Islet of Langerhans (tissue), 1 donor: ENCODE measurements at regions not wholly inside any gene's neighbourhood (a gene's known extent, or its start where the extent isn't known, plus 50 kb on each side); places are given as distances from the start of the nearest gene placed in this dataset.

Experiments
- FAIRE-seq: peaks from one replicate; lab custom pipeline; 2011; peaks lifted over from hg19 to GRCh38; lab: Jason Lieb, UNC

DNA sequence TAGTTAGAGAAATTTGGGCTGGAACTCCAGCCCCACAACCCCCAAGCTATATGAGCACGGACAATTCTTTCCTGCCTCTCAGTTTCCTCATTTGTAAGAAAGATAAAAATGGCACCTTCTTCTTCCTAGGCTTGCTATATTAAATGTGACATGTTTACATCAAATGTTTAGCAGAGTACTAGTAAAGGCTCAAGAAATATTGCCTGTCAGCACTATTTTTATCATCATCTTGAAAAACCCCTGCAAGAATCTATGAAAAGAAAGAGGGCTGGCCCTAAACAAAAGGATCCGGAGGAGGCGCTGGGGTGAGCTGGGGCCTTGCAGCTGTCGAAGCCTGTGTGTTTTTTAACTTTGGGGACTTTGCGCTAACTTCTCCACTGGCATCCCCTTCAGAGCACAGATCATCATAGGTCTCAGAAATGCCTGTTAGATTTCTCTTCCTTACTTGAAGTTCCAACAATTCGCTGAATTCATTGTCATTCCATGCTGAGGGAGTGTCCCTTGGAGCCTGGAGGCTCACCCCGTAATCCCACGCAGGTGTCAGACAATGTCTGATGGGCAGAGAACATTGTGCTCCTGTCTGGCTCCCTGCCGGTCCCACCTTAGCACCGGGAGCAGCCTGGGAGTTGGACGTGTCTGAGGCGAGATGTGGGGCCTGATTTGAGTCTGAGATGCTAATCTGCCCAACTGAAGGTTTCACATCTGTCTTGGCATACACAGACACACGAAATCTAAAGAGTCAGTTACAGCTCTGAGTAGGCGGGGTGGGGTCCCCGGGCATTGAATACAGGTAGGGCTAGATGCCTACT is 206.8 kb downstream of the NUAK1 start:
- no peak for FAIRE-seq

DNA sequence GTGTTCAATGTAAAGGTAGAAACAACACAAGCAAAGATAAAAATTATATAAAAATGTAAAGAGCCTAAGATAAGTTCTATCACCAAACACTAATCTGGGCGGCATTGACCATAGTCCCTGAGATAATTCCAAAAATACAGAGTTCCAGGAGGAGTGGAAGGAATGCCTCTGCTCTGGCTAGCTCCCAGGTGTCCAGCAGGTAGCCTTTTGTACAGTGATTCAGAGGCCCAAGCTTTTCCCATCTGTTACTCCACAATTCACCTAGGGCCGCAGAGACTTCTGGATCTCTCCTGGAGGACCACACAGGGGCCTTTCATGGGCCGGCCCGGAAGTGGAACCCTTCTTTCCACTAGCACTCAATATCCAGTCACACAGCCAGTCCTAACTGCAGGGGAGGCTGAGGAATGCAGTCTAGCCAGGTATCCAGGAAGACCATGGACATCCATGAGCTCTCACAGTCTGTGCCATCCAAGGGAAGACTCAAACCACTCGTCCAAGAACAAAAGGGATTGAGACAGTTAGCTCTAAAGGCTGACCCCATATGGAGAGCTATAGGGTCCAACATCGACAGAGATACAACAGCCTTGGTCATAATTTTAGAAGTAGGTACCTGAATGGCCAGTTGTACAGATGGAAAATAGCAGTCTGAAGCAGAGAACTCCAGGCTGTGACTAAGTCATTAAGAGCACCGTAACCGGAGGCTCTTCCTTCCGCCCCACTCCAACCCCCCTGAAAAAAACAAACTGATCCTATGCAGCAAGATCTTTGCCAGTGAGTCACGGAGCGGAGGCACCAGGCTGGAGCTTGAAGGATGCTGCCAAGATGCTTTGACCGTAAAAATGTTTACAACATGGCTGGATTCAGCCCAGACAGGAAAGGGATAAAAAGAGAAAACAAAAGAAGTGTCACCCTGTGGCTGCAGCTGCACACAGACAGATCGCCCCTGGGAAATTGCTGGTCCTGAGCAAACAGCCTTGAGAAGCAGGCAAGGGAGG is 204.8 kb downstream of the NUAK1 start:
- FAIRE-seq: no peak

DNA sequence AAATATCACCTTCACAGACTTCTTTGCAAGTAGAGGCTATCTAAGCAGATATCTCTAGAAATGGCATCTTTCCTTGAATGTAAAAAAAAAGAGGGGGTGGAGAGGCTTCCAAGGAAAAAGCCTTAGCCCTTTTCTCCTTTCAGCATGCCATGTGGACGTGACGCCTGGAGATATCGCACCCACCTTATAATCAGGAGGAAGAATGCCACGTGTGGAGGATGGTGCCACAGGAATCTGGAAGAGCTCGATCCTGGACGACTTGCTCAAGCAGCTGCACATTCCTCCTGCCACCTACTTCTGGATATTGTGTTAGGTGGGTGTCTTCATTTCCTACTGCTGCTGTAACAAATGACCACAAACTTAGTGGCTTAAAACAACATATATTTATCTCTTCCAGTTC is 203.6 kb downstream of the NUAK1 start:
- no peak for FAIRE-seq

- FAIRE-seq: no peak
Measured at GRCh38 chr12:105935981-105936380, 202.8 kb downstream of the NUAK1 start.

- no peak for FAIRE-seq
Measured at GRCh38 chr12:105936496-105936895, 202.3 kb downstream of the NUAK1 start.

DNA sequence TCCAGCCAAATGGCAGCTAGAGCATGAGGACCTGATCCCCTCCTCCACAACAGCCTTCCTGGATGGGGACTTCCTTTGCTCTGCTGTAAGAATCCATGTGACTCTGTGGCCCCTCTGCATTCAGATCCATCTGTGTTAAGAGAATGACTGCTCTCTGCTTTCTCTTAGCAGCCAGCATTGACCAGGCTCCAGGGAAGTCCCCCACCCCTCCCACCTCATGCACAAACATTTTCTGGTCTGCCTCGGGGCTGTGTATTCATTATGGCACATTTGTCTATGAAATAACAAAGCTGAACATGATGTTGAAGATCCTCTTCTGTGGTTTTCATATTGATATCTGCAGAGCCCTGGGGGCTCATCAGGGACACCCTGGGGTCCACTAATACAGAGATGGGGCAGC is 201.7 kb downstream of the NUAK1 start:
- no peak for FAIRE-seq

DNA sequence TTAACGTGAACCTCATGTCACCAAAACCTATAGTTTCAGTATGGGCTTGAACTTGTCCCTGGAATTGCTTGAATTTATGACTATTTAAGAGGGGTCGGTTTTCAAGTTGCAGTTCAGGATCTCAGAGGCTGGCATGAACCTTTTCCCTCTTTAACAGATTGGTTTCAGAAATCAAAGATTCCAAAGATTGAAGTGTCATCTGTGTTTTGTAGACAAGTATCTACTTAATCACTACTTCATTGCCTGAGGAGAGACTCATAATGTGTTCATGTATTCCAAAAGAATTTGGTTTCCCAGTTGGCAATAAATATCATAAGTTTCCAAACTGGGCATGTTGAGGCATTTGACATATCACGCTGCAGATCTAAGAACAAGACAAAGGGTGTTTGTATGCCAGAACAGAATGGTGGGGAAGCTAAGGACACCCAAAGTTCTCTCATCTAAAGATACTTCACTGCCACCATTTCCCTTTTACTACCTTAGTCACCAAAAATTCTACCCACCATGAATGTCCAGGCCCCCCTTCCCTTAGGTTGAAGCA is 199.5 kb downstream of the NUAK1 start:
- no peak for FAIRE-seq

DNA sequence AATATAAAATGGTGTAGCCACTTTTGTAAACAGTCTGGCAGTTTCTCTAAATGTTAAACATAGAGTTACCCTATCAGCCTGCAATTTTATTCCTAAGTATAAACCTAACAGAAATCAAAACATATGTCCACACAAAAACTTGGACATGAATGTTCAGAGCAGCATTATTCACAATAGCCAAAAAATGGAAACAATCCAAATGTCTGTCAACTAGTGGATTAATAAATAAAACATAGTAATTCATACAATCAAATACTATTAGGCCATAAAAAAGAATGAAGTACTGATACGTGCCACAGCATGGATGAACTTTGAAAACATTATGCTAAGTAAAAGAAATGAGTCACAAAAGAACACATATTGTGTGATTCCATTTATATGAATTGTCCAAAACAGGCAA is 196.5 kb downstream of the NUAK1 start:
- FAIRE-seq: no peak

- no peak for FAIRE-seq
Measured at GRCh38 chr12:105943525-105943924, 195.2 kb downstream of the NUAK1 start.

- FAIRE-seq: no peak
Measured at GRCh38 chr12:105944628-105945027, 194.1 kb downstream of the NUAK1 start.

DNA sequence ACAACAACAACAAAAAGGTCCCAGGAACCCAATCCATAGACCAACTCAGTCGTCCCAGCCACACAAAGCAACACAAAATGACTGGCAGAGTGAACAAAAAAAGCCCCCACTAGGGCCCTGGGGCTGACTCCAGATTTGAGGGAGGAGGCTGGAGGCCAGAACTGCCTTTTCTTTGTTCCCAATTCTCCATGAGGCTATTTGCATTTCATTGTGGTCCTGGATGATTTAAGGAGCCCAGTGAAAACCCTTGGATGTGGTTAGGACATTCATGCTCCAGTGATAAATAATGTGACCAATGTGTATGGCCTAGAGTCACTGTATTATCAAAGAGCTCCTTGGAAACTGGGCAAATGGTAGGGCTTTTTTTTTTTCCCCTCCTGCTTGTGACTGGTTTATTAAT is 192.9 kb downstream of the NUAK1 start:
- no peak for FAIRE-seq

DNA sequence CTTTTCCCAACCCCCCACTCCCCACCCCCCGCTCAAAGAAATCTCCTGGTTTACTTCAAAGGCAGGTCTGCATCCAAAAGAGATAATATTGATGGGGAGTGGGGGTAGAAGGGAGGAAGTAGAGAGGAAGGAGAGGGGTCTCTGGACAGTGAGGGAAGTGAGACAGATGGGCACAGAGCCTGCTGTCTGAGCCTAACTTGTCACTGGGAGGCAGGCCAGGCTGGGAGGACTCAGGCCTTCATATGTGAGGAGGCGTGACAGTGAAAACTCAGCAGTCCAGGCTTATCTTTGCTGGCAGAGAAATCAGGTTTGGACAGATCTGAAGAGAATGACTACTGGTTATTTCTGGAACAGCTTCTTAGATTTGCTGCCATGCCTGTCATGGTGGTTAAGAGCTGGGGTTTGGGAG is 192.3 kb downstream of the NUAK1 start:
- no peak for FAIRE-seq

DNA sequence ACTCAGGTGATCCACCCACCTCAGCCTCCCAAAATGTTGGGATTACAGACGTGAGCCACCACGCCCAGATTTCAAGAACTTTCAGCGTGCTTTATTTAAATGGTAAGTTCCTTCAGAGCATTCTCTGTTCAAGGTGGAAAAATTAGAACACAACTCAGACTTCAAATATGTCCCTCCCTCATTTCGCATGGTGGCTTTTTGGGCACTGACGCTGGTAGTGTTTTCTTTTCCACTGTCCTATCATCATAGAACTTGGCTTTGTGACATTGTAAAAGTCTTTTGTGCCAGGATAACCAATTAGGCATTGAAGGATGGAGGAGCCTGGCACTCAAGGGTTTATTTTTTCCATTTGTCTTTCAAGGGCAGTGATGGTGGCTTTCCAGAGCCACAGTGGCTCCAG is 190.8 kb downstream of the NUAK1 start:
- FAIRE-seq: no peak

DNA sequence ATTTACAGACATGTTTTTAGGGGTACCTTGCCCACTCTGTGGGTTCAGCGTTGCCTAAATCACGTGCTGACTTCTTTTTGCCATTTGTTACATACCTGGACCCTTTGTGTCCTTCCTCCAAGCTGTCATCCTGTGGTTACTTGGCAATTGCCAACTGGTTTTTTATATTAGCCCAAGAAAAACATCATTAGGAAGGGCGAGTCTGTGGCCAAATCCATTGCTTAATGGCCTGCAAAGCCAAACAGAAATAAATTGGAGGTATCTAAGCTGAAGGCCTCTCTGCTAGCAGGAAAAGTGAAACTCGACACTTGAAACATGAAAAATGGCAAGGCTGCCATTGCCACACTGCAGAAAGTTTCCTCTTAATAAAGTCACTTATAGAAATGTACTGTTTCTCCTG is 190.4 kb downstream of the NUAK1 start:
- peak; percentile 97 for FAIRE-seq

GRCh38 chr12:105949391-105949790 is 189.4 kb downstream of the NUAK1 start:
- FAIRE-seq: no peak

DNA sequence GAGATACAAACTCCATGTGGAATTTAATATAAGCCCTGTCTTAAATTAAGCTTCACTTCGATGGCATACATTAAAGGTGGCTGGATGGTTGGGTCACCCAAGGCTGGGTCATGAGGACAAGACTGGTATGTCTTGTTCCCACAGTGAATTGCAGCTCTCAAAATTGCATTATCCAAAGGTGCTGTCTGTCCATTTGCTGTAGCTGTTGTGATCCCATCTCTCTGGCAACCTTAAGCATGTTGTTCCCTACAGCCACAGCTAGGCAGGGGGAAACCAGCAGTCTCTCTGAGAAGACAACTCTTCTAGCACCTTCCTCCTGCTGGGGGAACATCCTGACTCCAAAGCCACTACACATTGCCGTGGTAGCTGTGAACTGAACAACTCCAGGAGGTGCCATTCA is 187.0 kb downstream of the NUAK1 start:
- FAIRE-seq: no peak

GRCh38 chr12:105954951-105955931 is 183.5 kb downstream of the NUAK1 start:
- FAIRE-seq: no peak

DNA sequence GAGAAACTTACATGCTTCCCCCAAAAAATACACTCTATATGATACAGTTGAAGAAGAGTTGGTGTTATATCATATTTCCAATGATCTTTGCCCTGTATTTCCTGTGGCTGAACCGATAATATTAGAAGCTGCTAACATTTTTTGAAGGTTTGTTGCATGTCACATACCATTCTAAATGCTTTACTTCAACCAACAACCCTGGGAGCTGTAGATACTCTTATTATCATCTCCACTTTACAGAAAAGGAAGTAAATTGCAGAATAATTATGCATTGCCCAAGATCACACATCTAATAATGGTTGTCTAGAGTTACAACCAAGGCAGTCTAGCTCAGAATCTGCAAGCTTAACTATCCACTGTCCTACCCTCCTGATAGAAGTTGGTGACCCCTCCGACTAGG is 182.8 kb downstream of the NUAK1 start:
- FAIRE-seq: no peak

DNA sequence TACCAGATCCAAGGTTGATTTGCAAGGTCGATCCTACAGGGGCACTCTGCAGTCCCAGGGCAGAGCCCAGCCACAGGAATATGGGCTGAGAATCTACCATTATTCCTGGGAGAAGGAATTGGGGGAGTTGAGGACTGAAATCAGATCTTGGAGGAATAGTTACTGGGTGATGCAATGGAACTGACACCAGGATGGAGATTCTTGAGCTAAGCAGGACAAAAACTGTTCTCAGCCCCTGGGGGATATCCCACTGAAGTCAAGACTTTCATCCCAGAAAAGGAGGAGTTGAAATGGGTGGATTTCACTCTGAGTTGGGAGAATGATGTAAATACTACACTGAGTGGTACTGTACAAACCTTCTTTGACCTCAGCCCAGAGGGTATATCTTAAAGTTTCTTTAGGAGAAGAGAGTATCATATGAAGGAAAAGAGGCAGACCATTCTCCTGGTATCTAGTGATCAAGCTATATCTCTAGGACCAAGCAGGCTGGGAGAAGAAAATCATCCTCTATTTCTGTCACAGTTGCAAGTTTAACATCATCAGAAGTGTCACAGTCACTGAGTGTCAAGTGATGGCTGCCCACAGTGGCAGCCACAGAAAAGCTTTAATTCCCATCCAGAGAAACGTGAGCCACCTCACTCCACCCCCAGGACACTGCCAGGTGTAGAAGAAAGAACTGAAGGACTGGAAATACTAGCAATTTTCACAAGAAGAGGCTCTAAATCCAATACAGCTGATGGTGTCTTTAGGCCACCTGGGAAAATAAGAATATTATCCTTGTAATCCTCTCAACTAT is 181.9 kb downstream of the NUAK1 start:
- FAIRE-seq: no peak

DNA sequence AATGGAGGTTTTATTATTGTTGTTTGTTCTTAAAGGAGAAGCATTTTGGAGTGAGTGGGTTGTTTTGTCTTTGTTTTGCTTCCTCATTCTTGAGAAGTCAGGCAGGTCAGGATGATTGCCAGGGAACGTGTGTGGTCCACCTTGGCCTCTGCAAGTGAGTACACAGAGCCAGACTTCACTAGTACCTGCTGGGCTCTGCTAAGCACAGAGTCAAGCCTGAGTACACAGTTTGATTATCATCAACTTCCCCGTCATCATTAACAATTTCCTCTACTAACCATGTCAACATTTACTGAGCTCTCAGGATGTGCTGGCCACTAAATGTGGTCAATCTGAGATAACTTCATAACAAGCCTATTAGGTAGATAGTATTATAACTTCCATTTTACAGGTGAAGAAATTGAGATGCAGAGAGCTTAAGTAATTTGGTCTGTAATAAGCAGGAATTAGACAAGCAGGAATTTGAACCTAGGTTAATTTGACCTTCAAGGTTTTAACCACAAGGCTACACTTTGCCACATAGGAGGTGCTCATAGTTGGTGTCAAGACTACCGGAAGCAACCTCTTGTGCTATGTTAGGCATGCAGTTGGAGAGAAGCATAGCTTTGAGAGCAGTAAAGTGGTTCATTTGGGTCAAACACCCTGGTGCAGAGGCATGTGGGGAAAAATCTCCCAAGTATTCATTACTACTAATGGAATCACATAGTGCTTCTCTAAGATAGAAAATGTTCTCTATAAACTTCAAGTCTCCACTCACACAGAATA is 178.3 kb downstream of the NUAK1 start:
- FAIRE-seq: no peak
